Ascending aorta (tissue), 2 donors: ENCODE measurements at regions not wholly inside any gene's neighbourhood (a gene's known extent, or its start where the extent isn't known, plus 50 kb on each side); places are given as distances from the start of the nearest gene placed in this dataset.

ENCODE experiments used
- DNase-seq, 2 donors: peaks; one replicate each; pipeline ENCODE4 v3.0.0-alpha.2; 2019; ENCODE audit warnings: low spot score in 2 of 2
- H3K27ac ChIP-seq, 2 donors: fragments of 200-600 bp; sonication (generic); one replicate each; pipeline ENCODE4 v1.5.1; 2016 to 2017; ENCODE audit warnings: mild to moderate bottlenecking in 1 of 2
- H3K27me3 ChIP-seq: fragments of 200-600 bp; sonication (generic); one replicate; pipeline ENCODE4 v1.5.1; 2017
- H3K36me3 ChIP-seq, 2 donors: fragments of 200-600 bp; sonication (generic); one replicate each; pipeline ENCODE4 v1.5.1; 2016
- H3K4me1 ChIP-seq, 2 donors: fragments of 200-600 bp; sonication (generic); one replicate each; pipeline ENCODE4 v1.5.1; 2016 to 2017; ENCODE audit warnings: mild to moderate bottlenecking in 1 of 2
- H3K4me3 ChIP-seq, 2 donors: fragments of 200-600 bp; sonication (generic); one replicate each; pipeline ENCODE4 v1.5.1; 2016 to 2017; ENCODE audit warnings: mild to moderate bottlenecking in 1 of 2
- H3K9me3 ChIP-seq, 2 donors: fragments of 200-600 bp; sonication (generic); one replicate each; pipeline ENCODE4 v1.5.1; 2016
- CTCF ChIP-seq, 3 experiments: fragments of 200-600 bp in 2 of 3; fragments of 450-650 bp in 1 of 3; sonication (generic) in 2 of 3; IDR thresholded peaks; one replicate each; pipeline ENCODE4 v1.5.1; 2016 to 2019; ENCODE audit warnings: antibody characterized with exemption in 3 of 3, mild to moderate bottlenecking in 1 of 3, moderate library complexity in 1 of 3
- intact Hi-C: fragments of 100-400 bp; cut with DNase I; formaldehyde crosslinking; loops from one replicate; pipeline ENCODE4 v1.15.1; 2023

- no peak overlapping the region for H3K27ac ChIP-seq
- no peaks in the 10 kb centered on the region for H3K27me3 ChIP-seq
- DNase-seq = no peak
- H3K4me3 ChIP-seq = no peak overlapping the region
- H3K36me3 ChIP-seq = no peaks in the 10 kb centered on the region
- intact Hi-C loops = loop anchor here (5.0 to 10.0 kb wide), 4 partner anchors 53 to 316 kb away; no protein-coding TSS in a partner anchor
- peaks cover 0 to 19% of the 10 kb centered on the region in 2 donors for H3K4me1 ChIP-seq
- TF ChIP-seq CTCF (IDR thresholded peaks at IDR 0.05) = no peak
- H3K9me3 ChIP-seq = no peaks in the 10 kb centered on the region
These were observed 153.5 kb downstream of the PCDH18 start for GRCh38 chr4:137378821-137379220.

GRCh38 chr4:137378393-137378792, 153.9 kb downstream of the PCDH18 start:
- H3K27me3 ChIP-seq = no peaks in the 10 kb centered on the region
- no peaks in the 10 kb centered on the region for H3K36me3 ChIP-seq
- TF ChIP-seq CTCF (IDR thresholded peaks at IDR 0.05) = no peak
- H3K27ac ChIP-seq = no peak overlapping the region
- no peak for DNase-seq
- H3K4me1 ChIP-seq = peaks cover 0 to 22% of the 10 kb centered on the region in 2 donors
- no peaks in the 10 kb centered on the region for H3K9me3 ChIP-seq
- no peak overlapping the region for H3K4me3 ChIP-seq
- intact Hi-C loops = loop anchor here (5.0 to 10.0 kb wide), 4 partner anchors 54 to 316 kb away; no protein-coding TSS in a partner anchor

- H3K36me3 ChIP-seq = no peaks in the 10 kb centered on the region
- no peak for TF ChIP-seq CTCF (IDR thresholded peaks at IDR 0.05)
- no peaks in the 10 kb centered on the region for H3K27me3 ChIP-seq
- intact Hi-C loops = loop anchor here (5.0 to 10.0 kb wide), 4 partner anchors 56 to 318 kb away; no protein-coding TSS in a partner anchor
- H3K9me3 ChIP-seq = no peaks in the 10 kb centered on the region
- peaks cover 0 to 22% of the 10 kb centered on the region in 2 donors for H3K4me1 ChIP-seq
- no peak overlapping the region for H3K4me3 ChIP-seq
- no peak for DNase-seq
- peak overlapping the region in 1 of 2 donors; percentile 79 for H3K27ac ChIP-seq
These were observed 156.0 kb downstream of the PCDH18 start for GRCh38 chr4:137376312-137376711.

GRCh38 chr4:137375111-137375850, 157.0 kb downstream of the PCDH18 start:
- DNase-seq = no peak
- Histone ChIP-seq H3K36me3 (no peaks in the 10 kb centered on the region), H3K27ac (peak overlapping the region; percentile 67 to 79), H3K4me3 (peak overlapping the region in 1 of 2 donors; percentile 13), H3K27me3 (no peaks in the 10 kb centered on the region), H3K4me1 (peaks cover 0 to 22% of the 10 kb centered on the region in 2 donors), H3K9me3 (no peaks in the 10 kb centered on the region)
- intact Hi-C loops = loop anchor here (5.0 to 10.0 kb wide), 4 partner anchors 57 to 320 kb away; no protein-coding TSS in a partner anchor
- no peak for TF ChIP-seq CTCF (IDR thresholded peaks at IDR 0.05)

GRCh38 chr4:137370679-137371078, 161.6 kb downstream of the PCDH18 start:
- no peak for TF ChIP-seq CTCF (IDR thresholded peaks at IDR 0.05)
- intact Hi-C loops = loop anchor here (10.0 kb wide), 2 partner anchors 246 to 324 kb away; no protein-coding TSS in a partner anchor
- peaks cover 0 to 14% of the 10 kb centered on the region in 2 donors for H3K4me1 ChIP-seq
- no peaks in the 10 kb centered on the region for H3K36me3 ChIP-seq
- H3K27me3 ChIP-seq = no peaks in the 10 kb centered on the region
- peak overlapping the region in 1 of 2 donors; percentile 32 for H3K27ac ChIP-seq
- no peak for DNase-seq
- H3K4me3 ChIP-seq = no peak overlapping the region
- H3K9me3 ChIP-seq = no peaks in the 10 kb centered on the region
